Heart right ventricle (tissue), 16 donors: ENCODE measurements at regions not wholly inside any gene's neighbourhood (a gene's known extent, or its start where the extent isn't known, plus 50 kb on each side); places are given as distances from the start of the nearest gene placed in this dataset.
A peak's percentile ranks its signal among the peaks of the same experiment; 100 is the strongest.
"Not testable (repeated sequence)": the region's sequence is repeated elsewhere in the genome, so short reads cannot be mapped to it uniquely, and the experiment has no call there.

ENCODE experiments used
- ATAC-seq, 8 donors: fragments of 200-7000 bp; cut with Tn5 transposase; one replicate each; pipeline ENCODE4 v1.9.1; 2020; ENCODE audit warnings: mild to moderate bottlenecking in 8 of 8, moderate library complexity in 8 of 8, moderate number of reproducible peaks in 1 of 8
- DNase-seq, 2 donors: peaks; one replicate each; pipeline ENCODE4 v3.0.0-alpha.2; 2020
- H3K27ac ChIP-seq, 10 donors: fragments of 200-600 bp; sonication (generic) in 2 of 10; one replicate each; pipeline versions ENCODE4 v1.5.0 to v1.8.0; 2020 to 2022; ENCODE audit warnings: mild to moderate bottlenecking in 3 of 10
- H3K27me3 ChIP-seq, 7 donors: fragments of 200-600 bp; one replicate each; pipeline ENCODE4 v1.8.0; 2021 to 2022; ENCODE audit warnings: mild to moderate bottlenecking in 2 of 7
- H3K36me3 ChIP-seq, 9 donors: fragments of 200-600 bp; sonication (generic) in 1 of 9; one replicate each; pipeline versions ENCODE4 v1.5.0 to v1.8.0; 2020 to 2022; ENCODE audit warnings: mild to moderate bottlenecking in 2 of 9
- H3K4me1 ChIP-seq, 9 donors: fragments of 200-600 bp; sonication (generic) in 1 of 9; one replicate each; pipeline versions ENCODE4 v1.5.0 to v1.8.0; 2020 to 2022; ENCODE audit warnings: mild to moderate bottlenecking in 4 of 9
- H3K4me3 ChIP-seq, 10 donors: fragments of 200-600 bp; sonication (generic) in 2 of 10; one replicate each; pipeline versions ENCODE4 v1.5.0 to v1.8.0; 2020 to 2022; ENCODE audit warnings: mild to moderate bottlenecking in 7 of 10, moderate library complexity in 2 of 10
- H3K9me3 ChIP-seq, 11 donors: fragments of 200-600 bp in 10 of 11; sonication (generic) in 2 of 11; one replicate each; pipeline versions ENCODE4 v1.5.0 to v1.8.0; 2013 to 2022; ENCODE audit warnings: mild to moderate bottlenecking in 2 of 11, control low read depth in 1 of 11, moderate library complexity in 1 of 11
- WGBS, 2 donors: extraction: QIAGEN DNeasy Blood & Tissue Kit; methylation state at CpG; one replicate each; pipeline ENCODE4 v1.1.7; 2013; ENCODE audit warnings: inconsistent platforms in 1 of 2; 5-methylcytosine and 5-hydroxymethylcytosine counted together
- intact Hi-C, 10 donors: fragments of 100-400 bp; cut with DNase I; formaldehyde crosslinking; loops; one replicate each; pipeline versions ENCODE4 v1.11.1 to v1.14.2; 2022
- TF ChIP-seq, protein P1 (sequence below), 9 donors: fragments of 200-600 bp; sonication (generic) in 2 of 9; IDR thresholded peaks; one replicate each; pipeline versions ENCODE4 v1.5.0 to v1.8.0; 2021 to 2022; ENCODE audit warnings: antibody characterized with exemption in 9 of 9, mild to moderate bottlenecking in 5 of 9, moderate library complexity in 1 of 9
- donor health status: Arrhythmogenic right ventricular cardiomyopathy.
- donor health status: ischemic (EF 13 %, LVEDD 7.1; RV severe dilation, severe dysfunction).
- donor health status: healthy with polysubstance abuse.
- donor health status: DM: no; HTN: yes; CAD: no.
- donor health status: DM: no; HTN: no; CAD: no.
- donor health status: ischemic (EF 25% LVEDD 6.9; RV normal size, moderate dysfunction).
- donor health status: ischemic (EF 25% LVEDD 5.7; RV mildly dilated, moderate dysfunction).
- donor health status: healthy.
- donor health status: DM: yes; HTN: yes; CAD: no.
- donor health status: Ischemic cardiomyopathy.
- donor health status: ischemic (EF 35%, LVEDD 5.7; RV mildly dilated, moderate dysfunction).
- donor health status: nonischemic (EF 11% LVEDD 7.7; RV severe dilation, severe dysfunction).
- donor health status: DM: yes; HTN: yes; CAD: no.
- donor health status: PGD.
- donor health status: ischemic (EF 29% LVEDD 5.4; RV normal size, mild dysfunction).
- donor health status: nonischemic (EF 23%, LVEDD 6.1; RV moderate dilation, normal function).

DNA sequence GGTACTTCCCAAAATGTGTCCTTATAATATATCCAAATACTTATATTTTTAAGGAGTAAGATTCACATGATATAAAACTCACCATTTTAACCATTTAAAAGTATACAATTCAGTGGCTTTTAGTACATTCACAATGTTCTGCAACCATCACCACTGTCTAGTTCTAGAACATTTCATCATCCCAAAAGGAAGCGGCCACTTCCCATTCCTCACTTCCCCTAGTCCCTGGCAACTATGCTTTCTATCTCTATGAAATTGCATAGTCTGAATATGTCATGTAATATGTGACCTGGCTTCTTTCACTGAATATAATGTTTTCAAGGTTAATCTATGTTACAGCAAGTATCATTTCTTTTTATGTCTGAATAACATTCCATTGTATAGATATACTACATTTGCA, 615.1 kb upstream of the SGCD start:
- Histone ChIP-seq H3K4me3 (no peak overlapping the region), H3K9me3 (peaks cover 0 to 6% (median 0%) of the 10 kb centered on the region in 11 donors), H3K27me3 (no peaks in the 10 kb centered on the region), H3K36me3 (no peaks in the 10 kb centered on the region), H3K27ac (no peak overlapping the region), H3K4me1 (no peaks in the 10 kb centered on the region)
- intact Hi-C loops: no loop called here
- DNase-seq (no peak), ATAC-seq (no peak)
- 86 to 90% methylated on average over 1 of the region's 1 CpG for WGBS, 2 donors
- TF ChIP-seq, protein P1, sequence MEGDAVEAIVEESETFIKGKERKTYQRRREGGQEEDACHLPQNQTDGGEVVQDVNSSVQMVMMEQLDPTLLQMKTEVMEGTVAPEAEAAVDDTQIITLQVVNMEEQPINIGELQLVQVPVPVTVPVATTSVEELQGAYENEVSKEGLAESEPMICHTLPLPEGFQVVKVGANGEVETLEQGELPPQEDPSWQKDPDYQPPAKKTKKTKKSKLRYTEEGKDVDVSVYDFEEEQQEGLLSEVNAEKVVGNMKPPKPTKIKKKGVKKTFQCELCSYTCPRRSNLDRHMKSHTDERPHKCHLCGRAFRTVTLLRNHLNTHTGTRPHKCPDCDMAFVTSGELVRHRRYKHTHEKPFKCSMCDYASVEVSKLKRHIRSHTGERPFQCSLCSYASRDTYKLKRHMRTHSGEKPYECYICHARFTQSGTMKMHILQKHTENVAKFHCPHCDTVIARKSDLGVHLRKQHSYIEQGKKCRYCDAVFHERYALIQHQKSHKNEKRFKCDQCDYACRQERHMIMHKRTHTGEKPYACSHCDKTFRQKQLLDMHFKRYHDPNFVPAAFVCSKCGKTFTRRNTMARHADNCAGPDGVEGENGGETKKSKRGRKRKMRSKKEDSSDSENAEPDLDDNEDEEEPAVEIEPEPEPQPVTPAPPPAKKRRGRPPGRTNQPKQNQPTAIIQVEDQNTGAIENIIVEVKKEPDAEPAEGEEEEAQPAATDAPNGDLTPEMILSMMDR (IDR thresholded peaks at IDR 0.05): no peak

DNA sequence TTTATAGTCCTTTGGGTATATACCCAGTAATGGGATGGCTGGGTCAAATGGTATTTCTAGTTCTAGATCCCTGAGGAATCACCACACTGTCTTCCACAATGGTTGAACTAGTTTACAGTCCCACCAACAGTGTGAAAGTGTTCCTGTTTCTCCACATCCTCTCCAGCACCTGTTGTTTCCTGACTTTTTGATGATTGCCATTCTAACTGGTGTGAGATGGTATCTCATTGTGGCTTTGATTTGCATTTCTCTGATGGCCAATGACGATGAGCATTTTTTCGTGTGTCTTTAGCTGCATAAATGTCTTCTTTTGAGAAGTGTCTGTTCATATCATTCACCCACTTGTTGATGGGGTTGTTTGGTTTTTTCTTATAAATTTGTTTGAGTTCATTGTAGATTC, 612.5 kb upstream of the SGCD start:
- H3K4me1 ChIP-seq, H3K36me3 ChIP-seq, H3K27me3 ChIP-seq, H3K27ac ChIP-seq, intact Hi-C loops, H3K4me3 ChIP-seq, DNase-seq, ATAC-seq: not testable (repeated sequence)
- peaks cover 0 to 11% (median 0%) of the 10 kb centered on the region in 11 donors for H3K9me3 ChIP-seq
- WGBS, 2 donors: 54 to 58% methylated on average over 2 of the region's 2 CpGs

GRCh38 chr5:155726267-155726666, 600.7 kb upstream of the SGCD start:
- WGBS, 2 donors: 3 to 5% methylated on average over 8 of the region's 8 CpGs
- intact Hi-C loops: loop anchor here in 5 of 10 donors (5.0 to 10.0 kb wide), 6 partner anchors 241 to 754 kb away; no protein-coding TSS in a partner anchor
- DNase-seq (peak in 1 of 2 donors; percentile 17), ATAC-seq (no peak)
- Histone ChIP-seq H3K27ac (no peak overlapping the region), H3K27me3 (peaks cover 0 to 66% (median 33%) of the 10 kb centered on the region in 7 donors), H3K4me1 (peaks cover 0 to 27% (median 0%) of the 10 kb centered on the region in 9 donors), H3K36me3 (no peaks in the 10 kb centered on the region), H3K9me3 (no peaks in the 10 kb centered on the region), H3K4me3 (no peak overlapping the region)
- TF ChIP-seq, protein P1 (IDR thresholded peaks at IDR 0.05): no peak

- WGBS, 2 donors: 3 to 6% methylated on average over 34 to 36 of the region's 36 CpGs
- Histone ChIP-seq H3K27ac (peak overlapping the region in 7 of 10 donors; percentile 71 to 91 (median 85)), H3K4me1 (peaks cover 0 to 38% (median 5%) of the 10 kb centered on the region in 9 donors), H3K9me3 (no peaks in the 10 kb centered on the region), H3K27me3 (peaks cover 0 to 71% (median 33%) of the 10 kb centered on the region in 7 donors), H3K36me3 (no peaks in the 10 kb centered on the region), H3K4me3 (peak overlapping the region; percentile 39 to 64 (median 56))
- intact Hi-C loops: loop anchor here in 6 of 10 donors (2.0 to 10.0 kb wide), 9 partner anchors 243 to 755 kb away; no protein-coding TSS in a partner anchor
- TF ChIP-seq, protein P1 (IDR thresholded peaks at IDR 0.05): no peak
- DNase-seq (no peak), ATAC-seq (peak in 1 of 8 donors; percentile 2)
Measured at GRCh38 chr5:155727512-155728145, 599.3 kb upstream of the SGCD start.
